SJCRH30 (cell line): ENCODE measurements at regions not wholly inside any gene's neighbourhood (a gene's known extent, or its start where the extent isn't known, plus 50 kb on each side); places are given as distances from the start of the nearest gene placed in this dataset.

Experiments used
- DNase-seq, 2 experiments: peaks; one replicate each; pipeline ENCODE4 v3.0.0-alpha.2; 2015 to 2020
- H3K27ac ChIP-seq: fragments of 250-450 bp; sonication (Bioruptor Pico); 2 replicates; pipeline ENCODE4 v1.5.1; 2020; ENCODE audit warnings: mild to moderate bottlenecking, moderate library complexity
- H3K27me3 ChIP-seq: fragments of 250-450 bp; sonication (Bioruptor Pico); 2 replicates; pipeline ENCODE4 v1.5.1; 2020; ENCODE audit warnings: mild to moderate bottlenecking, moderate library complexity
- H3K36me3 ChIP-seq: fragments of 250-450 bp; sonication (Bioruptor Pico); 2 replicates; pipeline ENCODE4 v1.5.1; 2020; ENCODE audit warnings: mild to moderate bottlenecking, moderate library complexity
- H3K4me1 ChIP-seq: fragments of 250-450 bp; sonication (Bioruptor Pico); 2 replicates; pipeline ENCODE4 v1.5.1; 2020; ENCODE audit warnings: mild to moderate bottlenecking, moderate library complexity
- H3K4me3 ChIP-seq: fragments of 250-450 bp; sonication (Bioruptor Pico); 2 replicates; pipeline ENCODE4 v1.5.1; 2020; ENCODE audit warnings: mild to moderate bottlenecking, moderate library complexity
- H3K9me3 ChIP-seq: fragments of 250-450 bp; sonication (Bioruptor Pico); replicated peaks from 2 replicates; pipeline ENCODE4 v1.5.1; 2020; ENCODE audit warnings: mild to moderate bottlenecking, moderate library complexity

DNA sequence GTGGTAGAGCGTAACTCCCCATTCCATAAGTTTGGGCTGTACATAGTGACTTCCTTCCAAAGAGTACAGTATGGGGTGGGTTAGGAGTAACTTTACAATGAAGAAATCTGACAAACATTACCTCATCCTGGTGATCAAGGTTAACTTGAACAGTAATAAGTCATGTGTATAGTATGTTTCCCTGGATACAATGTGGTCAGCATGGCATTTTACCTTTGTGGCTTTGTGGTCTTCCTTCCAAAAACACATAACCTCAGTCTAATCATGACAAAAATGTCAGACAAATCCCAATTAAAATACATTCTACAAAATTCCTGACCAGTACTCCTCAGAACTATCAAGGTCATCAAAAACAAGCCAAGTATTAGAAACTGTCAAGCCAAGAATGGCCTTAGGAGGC is 225.1 kb downstream of the UBE3D start:
- DNase-seq: no peak
- H3K27ac ChIP-seq: no peak overlapping the region
- no peaks in the 10 kb centered on the region for H3K27me3 ChIP-seq
- H3K4me1 ChIP-seq: peaks cover 19% of the 10 kb centered on the region
- H3K4me3 ChIP-seq: no peak overlapping the region
- no peaks in the 10 kb centered on the region for H3K9me3 ChIP-seq
- H3K36me3 ChIP-seq: no peaks in the 10 kb centered on the region

DNA sequence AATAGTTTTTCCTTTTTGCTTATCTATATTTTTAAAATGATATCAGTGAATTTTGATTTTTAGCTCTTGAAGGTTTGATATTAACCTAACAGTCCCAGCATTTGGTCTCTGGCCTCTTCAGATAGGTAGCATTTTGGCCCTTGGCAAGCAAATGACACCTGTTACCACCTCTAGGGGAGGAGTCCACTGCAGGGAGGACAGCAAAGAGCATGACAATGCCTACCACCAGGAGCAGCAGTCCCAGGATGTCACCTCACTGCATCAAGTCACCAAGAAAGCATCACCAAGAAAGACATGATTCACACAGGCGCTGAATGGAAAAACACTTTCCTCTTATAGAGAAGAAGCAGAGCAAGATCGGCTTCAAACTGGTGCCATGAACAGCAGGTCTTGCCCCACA is 224.3 kb downstream of the UBE3D start:
- no peak overlapping the region for H3K4me3 ChIP-seq
- no peaks in the 10 kb centered on the region for H3K27me3 ChIP-seq
- no peak for DNase-seq
- no peaks in the 10 kb centered on the region for H3K36me3 ChIP-seq
- H3K27ac ChIP-seq: no peak overlapping the region
- H3K9me3 ChIP-seq: no peaks in the 10 kb centered on the region
- H3K4me1 ChIP-seq: peaks cover 19% of the 10 kb centered on the region
